HG02798 (cell line): ENCODE measurements at regions not wholly inside any gene's neighbourhood (a gene's known extent, or its start where the extent isn't known, plus 50 kb on each side); places are given as distances from the start of the nearest gene placed in this dataset.
"Not testable (repeated sequence)": the region's sequence is repeated elsewhere in the genome, so short reads cannot be mapped to it uniquely, and the experiment has no call there.

Source experiments
- ATAC-seq: cut with Tn5 transposase; IDR thresholded peaks from one replicate; pipeline ENCODE4 v1.9.1; 2021; ENCODE audit warnings: mild to moderate bottlenecking; ENCODE audit not compliant: unreplicated experiment, poor library complexity

DNA sequence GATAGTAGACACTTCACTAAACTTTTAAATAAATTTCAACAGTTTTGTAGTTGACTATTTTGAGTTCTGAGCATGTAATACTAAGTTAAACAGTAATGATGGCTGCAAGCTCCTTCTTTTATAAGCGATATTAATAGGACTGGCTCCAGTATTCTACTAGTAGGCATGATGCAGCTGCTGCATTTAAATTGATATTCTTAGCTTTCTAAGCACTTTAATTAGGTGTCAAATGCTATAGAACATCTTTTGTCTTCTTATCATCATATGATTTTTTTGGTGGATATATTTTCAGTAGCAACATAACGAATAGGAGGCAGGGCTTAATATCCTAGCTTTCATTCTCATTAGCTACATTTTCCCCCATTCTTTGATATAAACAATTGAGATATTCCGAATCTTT is 141.1 kb downstream of the FBXO4 start:
- no peak for ATAC-seq

GRCh38 chr5:42074353-42074752 is 149.3 kb downstream of the FBXO4 start:
- no peak for ATAC-seq

GRCh38 chr5:42089705-42090104 is 164.6 kb downstream of the FBXO4 start:
- ATAC-seq: no peak

DNA sequence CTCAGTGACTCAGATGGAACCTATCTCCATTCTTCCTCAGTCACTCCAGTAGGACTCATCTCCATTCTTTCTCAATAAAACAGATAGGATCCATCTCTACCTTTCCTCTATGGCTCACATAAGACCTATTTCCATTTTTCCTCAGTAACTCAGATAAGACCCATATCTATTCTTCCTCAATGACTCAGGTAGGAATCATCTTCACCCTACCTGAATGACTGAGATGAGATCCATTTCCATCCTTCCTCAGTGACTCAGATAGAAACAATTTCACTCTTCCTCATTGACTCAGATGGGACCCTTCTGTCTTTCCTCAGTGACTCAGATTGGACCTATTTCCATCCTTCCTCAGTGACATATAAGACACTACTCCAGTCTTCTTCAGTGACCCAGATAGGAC is 165.1 kb downstream of the FBXO4 start:
- no peak for ATAC-seq

DNA sequence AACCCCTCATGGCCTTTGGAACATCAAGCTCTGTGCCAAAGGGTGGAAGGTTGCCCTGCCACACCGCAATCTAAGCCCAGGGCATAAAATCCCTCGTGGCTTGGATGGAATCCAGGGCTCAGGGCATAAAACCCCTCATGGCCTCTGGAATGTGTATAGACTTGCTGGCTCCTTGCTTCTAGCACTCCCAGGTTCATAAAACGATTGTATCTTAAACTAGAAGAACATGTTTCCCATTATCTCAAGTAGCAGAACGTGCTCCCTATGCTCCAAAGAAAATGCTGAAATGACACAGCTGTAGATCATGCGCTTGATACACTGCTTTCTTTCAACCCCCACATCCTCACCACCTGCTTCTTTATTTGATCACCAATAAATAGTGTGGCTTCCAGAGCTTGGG is 174.8 kb downstream of the FBXO4 start:
- ATAC-seq: not testable (repeated sequence)

- no peak for ATAC-seq
These were observed 183.4 kb downstream of the FBXO4 start for GRCh38 chr5:42108468-42108867.

- no peak for ATAC-seq
These were observed 184.0 kb downstream of the FBXO4 start for GRCh38 chr5:42109006-42109572.

DNA sequence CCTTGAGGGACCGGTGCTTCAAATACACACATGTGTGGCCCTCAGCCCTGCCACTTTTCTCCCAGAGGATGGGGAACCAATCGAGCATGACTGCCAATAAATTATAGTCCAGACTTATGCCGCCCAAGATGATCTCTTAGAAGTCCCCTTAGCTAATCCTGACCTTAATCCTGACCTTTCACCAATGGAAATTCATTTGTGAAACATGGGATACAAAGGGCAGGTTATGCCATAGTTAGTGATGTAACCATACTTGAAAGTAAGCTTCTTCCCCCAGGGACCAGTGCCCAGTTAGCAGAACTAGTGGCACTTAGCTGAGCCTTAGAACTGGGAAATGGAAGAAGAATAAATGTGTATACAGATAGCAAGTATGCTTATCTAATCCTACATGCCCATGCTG is 190.6 kb downstream of the FBXO4 start:
- ATAC-seq: not testable (repeated sequence)

DNA sequence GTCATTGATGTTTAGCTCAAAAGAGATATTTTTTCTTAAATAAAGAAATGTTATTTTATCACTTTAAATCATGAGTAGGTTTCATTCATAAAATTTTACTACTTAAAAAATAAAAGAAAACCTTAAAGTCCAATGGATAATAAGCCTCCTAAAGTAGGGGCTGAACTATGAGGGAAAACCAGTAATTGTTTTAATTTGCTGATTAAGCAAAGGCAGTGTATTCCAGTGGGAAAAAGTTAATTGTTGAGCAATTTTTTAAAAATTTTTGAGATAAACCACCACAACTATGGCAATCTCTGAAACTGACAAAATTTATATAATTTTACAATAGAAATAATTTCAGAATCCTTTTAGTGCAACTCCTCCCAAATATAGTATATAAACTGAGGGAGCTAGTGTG is 195.0 kb downstream of the FBXO4 start:
- no peak for ATAC-seq

- no peak for ATAC-seq
These were observed 196.3 kb downstream of the FBXO4 start for GRCh38 chr5:42121401-42121800.

DNA sequence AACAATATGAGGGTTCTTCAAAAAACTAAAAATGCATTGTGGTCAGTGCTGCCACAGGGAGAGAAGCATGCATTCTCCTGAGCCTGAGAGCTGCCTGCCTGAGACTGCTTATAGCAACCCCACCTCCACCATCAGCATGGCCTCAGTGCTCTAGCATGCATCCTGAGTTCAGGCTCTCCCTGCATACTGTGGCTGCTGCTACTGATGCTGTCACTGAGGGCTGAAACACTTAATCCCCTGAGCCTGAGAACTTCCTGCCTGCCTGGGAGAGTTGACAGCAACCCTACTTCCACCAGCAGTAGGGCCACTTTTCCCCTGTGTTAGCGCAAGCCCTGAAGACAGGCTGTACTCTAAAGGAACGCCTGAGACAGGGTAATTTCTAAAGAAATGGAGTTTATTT is 206.0 kb downstream of the FBXO4 start:
- no peak for ATAC-seq

DNA sequence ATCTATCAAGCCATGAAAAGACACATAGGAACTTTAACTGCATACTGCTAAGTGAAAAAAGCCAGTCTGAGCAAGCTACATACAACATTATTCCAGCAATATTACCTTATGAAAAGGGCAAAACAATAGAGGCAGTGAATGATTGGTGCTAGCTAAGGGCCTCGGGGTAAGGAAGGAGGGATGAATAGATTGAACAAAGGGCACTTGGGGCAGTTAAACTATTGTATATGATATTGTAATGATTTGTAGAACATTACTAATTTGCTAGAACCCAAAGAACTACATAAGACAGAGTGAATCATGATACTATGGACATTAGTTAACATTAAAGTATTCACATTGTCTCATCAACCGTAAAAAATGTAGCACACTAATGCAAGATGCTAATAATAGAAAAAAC is 218.3 kb downstream of the FBXO4 start:
- ATAC-seq: no peak

- ATAC-seq: no peak
These were observed 223.7 kb downstream of the FBXO4 start for GRCh38 chr5:42148813-42149212.

DNA sequence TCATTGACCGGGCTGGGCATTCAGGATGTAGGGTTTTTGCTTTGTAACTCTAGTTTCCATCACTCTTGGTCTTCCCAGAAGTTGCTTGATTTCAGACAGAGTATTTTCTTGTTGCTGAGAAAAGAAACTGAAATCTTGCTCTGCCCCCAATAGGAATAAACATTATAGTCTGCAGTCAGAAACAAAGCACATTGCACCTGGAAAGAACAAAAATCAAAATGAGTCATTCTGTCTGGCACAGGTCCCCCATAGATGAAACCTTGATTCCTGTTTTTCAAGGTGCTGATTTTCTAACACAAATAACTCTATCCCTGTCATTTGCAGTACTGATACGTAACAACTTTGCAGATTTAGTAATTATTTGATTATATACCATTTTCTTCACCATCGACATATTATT is 232.1 kb downstream of the FBXO4 start:
- no peak for ATAC-seq

- no peak for ATAC-seq
These were observed 238.0 kb downstream of the FBXO4 start for GRCh38 chr5:42163083-42163482.

DNA sequence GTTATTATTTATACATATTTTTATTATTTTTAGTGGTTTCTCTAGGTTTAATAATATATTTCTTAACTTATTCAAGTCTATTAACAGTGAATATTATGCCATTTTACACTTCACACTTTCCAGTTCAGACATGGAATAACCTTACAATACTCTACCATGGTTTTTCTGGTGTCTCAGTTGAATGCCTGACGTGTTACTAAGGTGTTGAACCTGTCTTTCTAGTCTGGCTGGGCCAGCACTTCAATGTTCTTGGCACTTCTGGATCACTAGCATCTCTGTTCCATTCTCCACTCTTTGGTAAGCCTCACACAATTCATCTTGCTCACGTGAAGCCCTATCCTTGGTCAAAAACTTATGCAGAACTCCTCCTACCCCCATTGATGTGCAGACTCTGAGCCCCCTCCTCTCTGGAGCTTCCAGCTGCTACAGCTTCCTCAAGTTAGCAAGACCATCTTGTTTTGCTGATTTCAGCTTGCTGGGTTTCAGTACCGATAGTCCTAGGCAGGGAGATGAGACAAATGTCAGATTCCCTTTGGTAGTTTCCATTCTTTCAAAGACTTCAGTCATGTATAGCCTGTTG is 243.1 kb downstream of the FBXO4 start:
- ATAC-seq: no peak

GRCh38 chr5:42176118-42176517 is 247.1 kb upstream of the GHR start:
- not testable (repeated sequence) for ATAC-seq

- ATAC-seq: not testable (repeated sequence)
These were observed 243.4 kb upstream of the GHR start for GRCh38 chr5:42179843-42180242.

DNA sequence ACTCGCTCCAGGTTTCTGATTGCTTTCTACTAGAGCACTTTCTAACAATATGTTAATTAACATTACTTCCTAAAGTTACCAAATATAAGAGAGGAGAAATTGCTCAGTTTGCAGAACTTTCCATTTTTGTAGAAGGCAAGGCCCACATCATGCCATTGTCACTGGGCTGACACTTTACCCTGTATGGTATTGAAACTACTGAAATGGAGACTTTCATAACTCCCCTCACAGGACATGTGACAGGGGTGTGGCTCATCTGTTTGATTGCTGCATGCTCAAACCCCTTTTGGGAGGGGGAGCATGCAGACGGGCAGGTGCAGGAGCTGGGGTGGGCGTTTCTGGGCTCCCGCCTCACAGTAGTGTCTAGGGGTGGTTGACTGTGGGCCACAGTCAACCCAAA is 206.3 kb upstream of the GHR start:
- ATAC-seq: no peak

- ATAC-seq: no peak
These were observed 205.4 kb upstream of the GHR start for GRCh38 chr5:42217791-42218190.

DNA sequence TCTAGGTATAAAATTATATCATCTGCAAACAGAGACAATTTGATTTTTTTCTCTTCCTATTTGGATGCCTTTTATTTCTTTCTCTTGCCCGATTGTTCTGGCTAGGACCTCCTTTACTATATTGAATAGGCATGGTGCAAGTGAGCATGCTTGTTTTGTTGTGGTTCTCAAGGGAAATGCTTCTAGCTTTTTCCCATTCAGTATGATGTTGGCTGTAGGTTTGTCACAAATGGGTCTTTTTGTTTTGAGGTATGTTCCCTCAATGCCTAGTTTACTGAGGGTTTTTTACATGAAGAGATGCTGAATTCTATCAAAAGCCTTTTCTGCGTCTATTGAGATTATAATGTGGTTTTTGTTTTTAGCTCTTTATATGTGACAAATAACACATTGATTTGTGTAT is 198.2 kb upstream of the GHR start:
- ATAC-seq: no peak

- ATAC-seq: no peak
These were observed 195.0 kb upstream of the GHR start for GRCh38 chr5:42228279-42228678.

DNA sequence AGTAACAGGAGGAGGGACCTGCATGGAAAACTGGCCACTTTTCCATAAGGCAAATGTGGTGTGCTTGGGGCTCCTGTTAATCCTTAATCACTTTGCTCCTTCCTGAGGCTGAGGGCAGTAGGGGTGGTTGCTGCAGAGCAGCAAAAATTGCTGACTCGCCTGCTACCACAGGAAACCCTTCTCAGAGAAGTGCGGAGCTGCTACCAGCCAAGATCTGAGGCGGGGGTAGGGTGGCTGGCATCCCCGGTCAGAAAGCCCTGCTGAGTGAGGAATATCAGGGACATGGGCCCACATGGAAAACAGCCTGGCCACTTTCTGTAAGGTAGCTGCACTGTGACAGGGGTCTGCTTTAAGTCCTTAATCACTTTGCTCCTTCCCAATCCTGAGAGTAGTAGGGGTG is 192.4 kb upstream of the GHR start:
- ATAC-seq: no peak
